HepG2 (cell line): ENCODE measurements at regions not wholly inside any gene's neighbourhood (a gene's known extent, or its start where the extent isn't known, plus 50 kb on each side); places are given as distances from the start of the nearest gene placed in this dataset.

ENCODE experiments used
- ATAC-seq: fragments of 200-7000 bp; cut with Tn5 transposase; 3 replicates; pipeline ENCODE4 v1.9.1; 2020; ENCODE audit warnings: mild to moderate bottlenecking, moderate library complexity
- BruUV-seq: library from RNA; stranded (reverse); fragments of 400-500 nt; replicated peaks from 2 replicates; lab custom pipeline; 2021; lab: Mats Ljungman, UMichigan
- CTCF ChIA-PET: fragments of 300-600 bp; formaldehyde crosslinking; extraction: SDS; loops from one replicate; lab custom pipeline; 2021; ENCODE audit warnings: low total read pairs, inconsistent platforms, low intra/inter-chr PET ratio; lab: Yijun Ruan, JAX
- POLR2A ChIA-PET: fragments of 350-600 bp; sonication (Branson Sonifier 250); formaldehyde crosslinking; loops from one replicate; lab custom pipeline; 2020; ENCODE audit warnings: antibody characterized with exemption, inconsistent platforms; lab: Yijun Ruan, JAX
- DNase-seq: peaks from one replicate; pipeline ENCODE4 v3.0.0-alpha.2; 2015; ENCODE audit warnings: low spot score
- FAIRE-seq: peaks from 3 replicates; lab custom pipeline; 2011; peaks lifted over from hg19 to GRCh38; lab: Jason Lieb, UNC
- H2AFZ ChIP-seq: one replicate; pipeline ENCODE4 v1.6.1; 2011; ENCODE audit warnings: low read length, inconsistent platforms
- H3K27ac ChIP-seq: fragments of 300-600 bp; 3 replicates; pipeline ENCODE4 v1.8.0; 2011; ENCODE audit warnings: mixed run types, mild to moderate bottlenecking, mixed read lengths, low read length, inconsistent platforms; ENCODE audit not compliant: insufficient read depth; ENCODE audit errors: extremely low read length
- H3K27me3 ChIP-seq, 2 experiments: fragments of 200-600 bp in 1 of 2; 2 replicates in 1 of 2; 3 replicates in 1 of 2; pipeline versions ENCODE4 v1.6.0 to v1.8.0; 2011; ENCODE audit warnings: low read length in 2 of 2, mild to moderate bottlenecking in 2 of 2, moderate library complexity in 2 of 2, inconsistent platforms in 1 of 2; ENCODE audit not compliant: insufficient read depth in 2 of 2, control insufficient read depth in 1 of 2
- H3K36me3 ChIP-seq, 2 experiments: fragments of 200-600 bp in 1 of 2; replicated peaks in 1 of 2; 2 replicates in 1 of 2; 3 replicates in 1 of 2; pipeline versions ENCODE4 v1.5.1 to v1.8.0; 2011; ENCODE audit warnings: low read length in 2 of 2, inconsistent platforms in 1 of 2; ENCODE audit not compliant: insufficient read depth in 2 of 2, control insufficient read depth in 1 of 2
- H3K4me1 ChIP-seq: 2 replicates; pipeline ENCODE4 v1.5.1; 2012; ENCODE audit warnings: low read length, inconsistent platforms; ENCODE audit not compliant: insufficient read depth
- H3K4me2 ChIP-seq: 2 replicates; pipeline ENCODE4 v1.6.0; 2011; ENCODE audit warnings: low read depth, low read length, inconsistent platforms
- H3K4me3 ChIP-seq, 3 experiments: fragments of 200-600 bp in 1 of 3; sonication (generic), shearing (Covaris generic) in 1 of 3; replicated peaks in 1 of 3; 2 replicates each; pipeline ENCODE4 v1.5.1; 2011 to 2016; ENCODE audit warnings: low read length in 3 of 3, inconsistent platforms in 2 of 3, low read depth in 2 of 3, mild to moderate bottlenecking in 2 of 3, control low read depth in 1 of 3, mixed read lengths in 1 of 3; ENCODE audit not compliant: insufficient read depth in 1 of 3
- H3K79me2 ChIP-seq: one replicate; pipeline ENCODE4 v1.6.1; 2011; ENCODE audit warnings: low read length, inconsistent platforms; ENCODE audit not compliant: insufficient read depth
- H3K9ac ChIP-seq: 2 replicates; pipeline ENCODE4 v1.6.0; 2011; ENCODE audit warnings: mild to moderate bottlenecking, low read depth, low read length, inconsistent platforms; ENCODE audit not compliant: insufficient read depth
- H3K9me3 ChIP-seq: 2 replicates; pipeline ENCODE4 v1.5.1; 2012; ENCODE audit warnings: mild to moderate bottlenecking, low read length
- H4K20me1 ChIP-seq: 2 replicates; pipeline ENCODE4 v1.6.0; 2011; ENCODE audit warnings: inconsistent platforms, mild to moderate bottlenecking, low read length, moderate library complexity; ENCODE audit not compliant: insufficient read depth
- CTCF ChIP-seq: sonication (generic); formaldehyde crosslinking; IDR thresholded peaks from 2 replicates; pipeline ENCODE4 v1.5.0; 2020; ENCODE audit warnings: mild to moderate bottlenecking, missing genetic modification reagents, moderate library complexity
- GABPA ChIP-seq, 2 experiments: IDR thresholded peaks; 2 replicates each; pipeline ENCODE4 v1.6.1; 2011 to 2016; ENCODE audit warnings: low read depth in 2 of 2, low read length in 1 of 2, missing biosample characterization in 1 of 2, missing genetic modification characterization in 1 of 2
- LRRFIP1 ChIP-seq: sonication (generic); formaldehyde crosslinking; conservative IDR thresholded peaks from 2 replicates; pipeline ENCODE4 v1.4.0; 2020; ENCODE audit warnings: missing genetic modification reagents
- MIER3 ChIP-seq: IDR thresholded peaks from 2 replicates; pipeline ENCODE4 v1.6.1; 2016; ENCODE audit warnings: missing compliant biosample characterization, borderline replicate concordance
- NFAT5 ChIP-seq: sonication (generic); formaldehyde crosslinking; IDR thresholded peaks from 2 replicates; pipeline ENCODE4 v1.4.0; 2020; ENCODE audit warnings: missing genetic modification reagents
- NFATC3 ChIP-seq: sonication (generic); formaldehyde crosslinking; IDR thresholded peaks from 2 replicates; pipeline ENCODE4 v1.5.1; 2020; ENCODE audit warnings: mild to moderate bottlenecking, missing genetic modification reagents
- NR2C2 ChIP-seq: sonication (generic); formaldehyde crosslinking; IDR thresholded peaks from 2 replicates; pipeline ENCODE4 v1.4.0; 2020; ENCODE audit warnings: missing genetic modification reagents, mild to moderate bottlenecking, moderate library complexity, borderline replicate concordance
- SRF ChIP-seq: IDR thresholded peaks from 2 replicates; pipeline ENCODE4 v1.6.1; 2011; ENCODE audit warnings: mild to moderate bottlenecking, low read depth, low read length, moderate library complexity
- ZGPAT ChIP-seq: IDR thresholded peaks from 2 replicates; pipeline ENCODE4 v1.6.1; 2016; ENCODE audit warnings: mild to moderate bottlenecking
- ZNF567 ChIP-seq: sonication (generic); formaldehyde crosslinking; IDR thresholded peaks from 2 replicates; pipeline ENCODE4 v1.8.1; 2023; ENCODE audit warnings: mild to moderate bottlenecking, missing genetic modification reagents, borderline replicate concordance
- WGBS: methylation state at CpG from one replicate; pipeline ENCODE4 v1.1.6; 2017; ENCODE audit warnings: low lambda C conversion rate; 5-methylcytosine and 5-hydroxymethylcytosine counted together
- in situ Hi-C: cut with HindIII; loops from 2 replicates; pipeline ENCODE4 v1.10.0; 2017; ENCODE audit warnings: low pct_unique_long_range_greater_than_20kb; ENCODE audit not compliant: extremely low pct_ligation_motif_present
- intact Hi-C: fragments of 100-400 bp; cut with micrococcal nuclease; formaldehyde crosslinking; loops from one replicate; pipeline ENCODE4 v1.10.0; 2022; ENCODE audit not compliant: unreplicated experiment

GRCh38 chr3:41117398-41117870 lies 81.9 kb upstream of the CTNNB1 start:
- in situ Hi-C loops (no loop called here), intact Hi-C loops (loop anchor here (1.0 kb wide), 2 partner anchors 74 to 397 kb away; no protein-coding TSS in a partner anchor)
- Histone ChIP-seq H3K79me2 (no peaks in the 10 kb centered on the region), H3K4me1 (peaks cover 52% of the 10 kb centered on the region), H3K36me3 (no peaks in the 10 kb centered on the region), H3K9ac (peak overlapping the region; percentile 64), H2AFZ (no peak overlapping the region), H3K9me3 (no peaks in the 10 kb centered on the region), H3K4me2 (peak overlapping the region; percentile 82), H3K4me3 (peak overlapping the region in 2 of 3 experiments; percentile 34 to 55; a peak in 5 of 6 replicates), H3K27me3 (peaks cover 0 to 3% of the 10 kb centered on the region in 2 experiments; a peak in 1 of 5 replicates), H3K27ac (peak overlapping the region; percentile 46), H4K20me1 (no peaks in the 10 kb centered on the region)
- no TSS peak for BruUV-seq
- peak; percentile 79 for FAIRE-seq
- WGBS = under 1% methylated on average over 13 of the region's 15 CpGs
- POLR2A ChIA-PET = interaction anchor here (3.7 kb wide), 1 partner anchor 82 kb away, joined by 26 read pairs; the partner anchor contains the start of gene CTNNB1
- ATAC-seq = peak; percentile 87
- CTCF ChIA-PET = no interaction called here
- peak; percentile 95 for DNase-seq
- peak; percentile 28; the same call in 1 of the 2 replicates for TF ChIP-seq CTCF
- TF ChIP-seq NFAT5 (CRISPR knock-in tag) = no peak
- no peak for TF ChIP-seq ZNF567 (CRISPR knock-in tag)
- TF ChIP-seq SRF = peak; percentile 95
- no peak for TF ChIP-seq NFATC3 (CRISPR knock-in tag)
- TF ChIP-seq ZGPAT = peak; percentile 68
- TF ChIP-seq GABPA (IDR thresholded peaks at IDR 0.05; ENCODE audit: low read depth, low read length) = no peak
- peak; percentile 81 for TF ChIP-seq GABPA (CRISPR knock-in tag; IDR thresholded peaks at IDR 0.05; ENCODE audit: low read depth)
- TF ChIP-seq LRRFIP1 (CRISPR knock-in tag) = no peak
- no peak; the same call in 1 of the 2 replicates for TF ChIP-seq NR2C2 (CRISPR knock-in tag)
- TF ChIP-seq MIER3 (CRISPR knock-in tag) = no peak
